A673 (cell line): ENCODE measurements at regions not wholly inside any gene's neighbourhood (a gene's known extent, or its start where the extent isn't known, plus 50 kb on each side); places are given as distances from the start of the nearest gene placed in this dataset.

Source experiments
- BruUV-seq: library from RNA; stranded (reverse); fragments of 400-500 nt; replicated peaks from 2 replicates; lab custom pipeline; 2021; lab: Mats Ljungman, UMichigan
- CTCF ChIA-PET: fragments of 300-600 bp; sonication (Branson Sonifier 250); formaldehyde crosslinking; loops from one replicate; lab custom pipeline; 2022; ENCODE audit warnings: antibody characterized with exemption; lab: Charles Lee
- POLR2A ChIA-PET: fragments of 300-600 bp; sonication (Branson Sonifier 250); formaldehyde crosslinking; loops from one replicate; lab custom pipeline; 2022; ENCODE audit warnings: antibody characterized with exemption; ENCODE audit not compliant: low non-redundant PET; lab: Charles Lee
- DNase-seq: peaks from one replicate; pipeline ENCODE4 v3.0.0-alpha.2; 2015; ENCODE audit warnings: low spot score
- H3K27ac ChIP-seq: fragments of 200-600 bp; sonication (generic); 2 replicates; pipeline ENCODE4 v1.5.1; 2016; ENCODE audit warnings: mixed run types, low read depth, mild to moderate bottlenecking, mixed read lengths, antibody characterized with exemption, low read length; ENCODE audit not compliant: poor library complexity, severe bottlenecking
- H3K27me3 ChIP-seq: fragments of 200-600 bp; sonication (generic); replicated peaks from 2 replicates; pipeline ENCODE4 v1.6.1; 2017; ENCODE audit warnings: mixed run types, low read depth, mild to moderate bottlenecking, mixed read lengths, antibody characterized with exemption, low read length; ENCODE audit not compliant: insufficient read depth, poor library complexity
- H3K36me3 ChIP-seq: fragments of 200-600 bp; sonication (generic); 2 replicates; pipeline ENCODE4 v1.6.1; 2016; ENCODE audit warnings: mixed run types, mild to moderate bottlenecking, mixed read lengths, antibody characterized with exemption, low read length; ENCODE audit not compliant: insufficient read depth, poor library complexity, severe bottlenecking
- H3K4me1 ChIP-seq: fragments of 200-600 bp; sonication (generic); 2 replicates; pipeline ENCODE4 v1.6.1; 2017; ENCODE audit warnings: mixed run types, mild to moderate bottlenecking, mixed read lengths, antibody characterized with exemption, low read length; ENCODE audit not compliant: insufficient read depth, poor library complexity, severe bottlenecking
- H3K4me3 ChIP-seq: fragments of 200-600 bp; sonication (generic); 2 replicates; pipeline ENCODE4 v1.5.1; 2016; ENCODE audit warnings: low read depth, mixed run types, mild to moderate bottlenecking, mixed read lengths, low read length; ENCODE audit not compliant: poor library complexity, severe bottlenecking
- H3K9me3 ChIP-seq: fragments of 200-600 bp; sonication (generic); 2 replicates; pipeline ENCODE4 v1.6.1; 2016; ENCODE audit warnings: mixed run types, low read depth, mild to moderate bottlenecking, mixed read lengths, antibody characterized with exemption, low read length; ENCODE audit not compliant: poor library complexity, severe bottlenecking
- EZH2 ChIP-seq: fragments of 200-600 bp; sonication (generic); IDR thresholded peaks from 2 replicates; pipeline ENCODE4 v1.6.1; 2017; ENCODE audit warnings: borderline replicate concordance, low read depth, mild to moderate bottlenecking, mixed read lengths, antibody characterized with exemption, low read length; ENCODE audit not compliant: poor library complexity, severe bottlenecking
- intact Hi-C: fragments of 100-400 bp; cut with micrococcal nuclease; formaldehyde crosslinking; loops from one replicate; pipeline ENCODE4 v1.10.0; 2022; ENCODE audit not compliant: unreplicated experiment
- TF ChIP-seq, protein P1 (sequence below): fragments of 300-800, 200-600 bp; sonication (generic); conservative IDR thresholded peaks from 2 replicates; pipeline ENCODE4 v1.5.1; 2017; ENCODE audit warnings: low read depth, mild to moderate bottlenecking, antibody characterized with exemption, low read length, moderate library complexity, mixed read lengths

DNA sequence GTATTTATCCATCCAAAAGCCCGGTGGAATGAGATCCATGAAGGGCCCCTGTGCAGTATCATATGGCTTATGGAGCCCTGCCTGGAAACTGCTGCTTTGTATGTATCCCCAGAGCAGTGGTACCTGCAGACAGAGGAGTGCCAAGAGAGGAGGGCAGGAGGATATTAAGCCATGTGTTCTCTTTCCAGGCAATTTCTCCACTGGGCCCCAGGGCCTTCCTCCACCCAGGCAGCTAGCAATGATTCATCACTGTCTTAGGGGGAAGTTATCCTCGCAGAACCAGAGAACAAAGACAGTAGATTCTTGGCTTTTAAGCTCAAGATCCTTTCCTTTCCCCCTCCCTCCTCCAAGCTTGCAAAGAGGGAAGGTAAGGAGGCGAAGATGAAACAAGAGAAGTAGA lies 98.1 kb downstream of the LRRC30 start:
- H3K27me3 ChIP-seq = no peaks in the 10 kb centered on the region
- H3K4me3 ChIP-seq = no peak overlapping the region
- CTCF ChIA-PET = no interaction called here
- TF ChIP-seq, protein P1, sequence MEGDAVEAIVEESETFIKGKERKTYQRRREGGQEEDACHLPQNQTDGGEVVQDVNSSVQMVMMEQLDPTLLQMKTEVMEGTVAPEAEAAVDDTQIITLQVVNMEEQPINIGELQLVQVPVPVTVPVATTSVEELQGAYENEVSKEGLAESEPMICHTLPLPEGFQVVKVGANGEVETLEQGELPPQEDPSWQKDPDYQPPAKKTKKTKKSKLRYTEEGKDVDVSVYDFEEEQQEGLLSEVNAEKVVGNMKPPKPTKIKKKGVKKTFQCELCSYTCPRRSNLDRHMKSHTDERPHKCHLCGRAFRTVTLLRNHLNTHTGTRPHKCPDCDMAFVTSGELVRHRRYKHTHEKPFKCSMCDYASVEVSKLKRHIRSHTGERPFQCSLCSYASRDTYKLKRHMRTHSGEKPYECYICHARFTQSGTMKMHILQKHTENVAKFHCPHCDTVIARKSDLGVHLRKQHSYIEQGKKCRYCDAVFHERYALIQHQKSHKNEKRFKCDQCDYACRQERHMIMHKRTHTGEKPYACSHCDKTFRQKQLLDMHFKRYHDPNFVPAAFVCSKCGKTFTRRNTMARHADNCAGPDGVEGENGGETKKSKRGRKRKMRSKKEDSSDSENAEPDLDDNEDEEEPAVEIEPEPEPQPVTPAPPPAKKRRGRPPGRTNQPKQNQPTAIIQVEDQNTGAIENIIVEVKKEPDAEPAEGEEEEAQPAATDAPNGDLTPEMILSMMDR = no peak
- no peak for TF ChIP-seq EZH2
- no TSS peak for BruUV-seq
- POLR2A ChIA-PET = interaction anchor here (0.6 kb wide), 1 partner anchor 1359 kb away, joined by 4 read pairs; no protein-coding TSS in a partner anchor
- H3K36me3 ChIP-seq = no peaks in the 10 kb centered on the region
- H3K4me1 ChIP-seq = no peaks in the 10 kb centered on the region
- no peak for DNase-seq
- intact Hi-C loops = no loop called here
- no peak overlapping the region for H3K27ac ChIP-seq
- H3K9me3 ChIP-seq = peaks cover 42% of the 10 kb centered on the region

DNA sequence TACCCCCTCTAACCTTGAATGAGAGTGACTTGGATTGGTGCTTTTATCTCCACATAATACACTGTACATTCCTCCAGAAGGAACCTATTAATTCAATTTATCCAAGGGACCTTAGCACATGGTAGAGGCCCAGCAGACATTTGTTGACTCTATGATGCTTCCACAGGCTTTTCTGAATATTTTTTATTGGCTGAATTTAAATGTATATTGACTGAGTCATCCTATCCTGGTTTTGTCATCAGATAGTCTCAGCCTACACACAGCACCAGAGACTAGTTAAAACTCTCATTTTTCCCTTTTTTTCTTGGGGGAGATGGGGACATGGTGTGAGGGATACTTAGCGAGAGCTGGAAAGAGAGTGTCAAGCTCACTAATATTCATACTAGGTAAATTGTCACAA lies 101.6 kb downstream of the LRRC30 start:
- Histone ChIP-seq H3K4me1 (no peaks in the 10 kb centered on the region), H3K9me3 (peaks cover 42% of the 10 kb centered on the region), H3K27me3 (no peaks in the 10 kb centered on the region), H3K27ac (no peak overlapping the region), H3K36me3 (no peaks in the 10 kb centered on the region), H3K4me3 (no peak overlapping the region)
- no TSS peak for BruUV-seq
- ChIA-PET POLR2A (no interaction called here), CTCF (no interaction called here)
- intact Hi-C loops = no loop called here
- DNase-seq = no peak
- TF ChIP-seq, protein P1 = no peak
- TF ChIP-seq EZH2 = no peak

DNA sequence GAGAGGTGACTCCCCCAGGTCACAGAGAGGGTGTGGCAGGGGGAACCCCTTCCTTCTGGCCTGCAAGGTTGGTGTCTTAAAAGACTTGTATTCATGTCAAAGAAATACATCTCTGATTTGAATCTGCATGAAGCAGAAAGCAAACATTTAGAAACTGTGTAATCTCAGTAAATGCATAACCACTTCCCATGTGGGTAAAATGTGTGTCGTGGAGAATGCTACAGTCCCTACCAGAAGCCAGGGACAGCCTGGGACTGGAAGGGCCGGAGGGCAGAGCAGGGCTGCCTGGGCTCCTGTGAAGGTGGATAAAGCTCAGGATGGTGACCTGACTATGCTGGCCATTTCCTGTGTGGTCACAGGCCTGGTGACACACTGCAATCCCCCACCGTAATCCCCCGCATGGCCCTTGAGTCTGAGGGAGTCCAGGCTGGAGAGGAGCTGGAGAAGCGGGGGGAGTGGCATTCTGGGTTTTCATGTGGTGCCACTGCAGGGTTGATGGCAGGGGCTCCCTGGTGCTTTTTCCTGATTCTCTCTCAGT lies 102.2 kb downstream of the LRRC30 start:
- H3K9me3 ChIP-seq = peaks cover 37% of the 10 kb centered on the region
- intact Hi-C loops = no loop called here
- DNase-seq = no peak
- H3K36me3 ChIP-seq = no peaks in the 10 kb centered on the region
- no peaks in the 10 kb centered on the region for H3K4me1 ChIP-seq
- ChIA-PET POLR2A (no interaction called here), CTCF (no interaction called here)
- no peak overlapping the region for H3K4me3 ChIP-seq
- BruUV-seq = no TSS peak
- no peak overlapping the region for H3K27ac ChIP-seq
- H3K27me3 ChIP-seq = no peaks in the 10 kb centered on the region
- TF ChIP-seq, protein P1 = no peak
- no peak for TF ChIP-seq EZH2
